GM06990 (cell line): ENCODE measurements at regions not wholly inside any gene's neighbourhood (a gene's known extent, or its start where the extent isn't known, plus 50 kb on each side); places are given as distances from the start of the nearest gene placed in this dataset.

Experiments
- DNase-seq: peaks from one replicate; pipeline ENCODE4 v3.0.0-alpha.2; 2011; ENCODE audit not compliant: insufficient read length; ENCODE audit errors: extremely low read depth
- H3K27me3 ChIP-seq: replicated peaks from 2 replicates; pipeline ENCODE4 v1.6.0; 2011; ENCODE audit warnings: low read length; ENCODE audit not compliant: control insufficient read depth, insufficient read depth
- H3K36me3 ChIP-seq: 2 replicates; pipeline ENCODE4 v1.5.1; 2011; ENCODE audit warnings: low read length; ENCODE audit not compliant: control insufficient read depth, insufficient read depth
- H3K4me3 ChIP-seq: replicated peaks from 2 replicates; pipeline ENCODE4 v1.5.1; 2011; ENCODE audit warnings: low read depth, mild to moderate bottlenecking, control low read depth, low read length
- TF ChIP-seq, protein P1 (sequence below): IDR thresholded peaks from 2 replicates; pipeline ENCODE4 v1.5.1; 2011; ENCODE audit warnings: low read length, control low read depth, mild to moderate bottlenecking, inconsistent platforms; ENCODE audit not compliant: insufficient read depth, poor library complexity, severe bottlenecking

GRCh38 chr1:96865731-96866685 is 144.4 kb downstream of the PTBP2 start:
- DNase-seq = no peak
- no peaks in the 10 kb centered on the region for H3K36me3 ChIP-seq
- no peak overlapping the region for H3K4me3 ChIP-seq
- TF ChIP-seq, protein P1, sequence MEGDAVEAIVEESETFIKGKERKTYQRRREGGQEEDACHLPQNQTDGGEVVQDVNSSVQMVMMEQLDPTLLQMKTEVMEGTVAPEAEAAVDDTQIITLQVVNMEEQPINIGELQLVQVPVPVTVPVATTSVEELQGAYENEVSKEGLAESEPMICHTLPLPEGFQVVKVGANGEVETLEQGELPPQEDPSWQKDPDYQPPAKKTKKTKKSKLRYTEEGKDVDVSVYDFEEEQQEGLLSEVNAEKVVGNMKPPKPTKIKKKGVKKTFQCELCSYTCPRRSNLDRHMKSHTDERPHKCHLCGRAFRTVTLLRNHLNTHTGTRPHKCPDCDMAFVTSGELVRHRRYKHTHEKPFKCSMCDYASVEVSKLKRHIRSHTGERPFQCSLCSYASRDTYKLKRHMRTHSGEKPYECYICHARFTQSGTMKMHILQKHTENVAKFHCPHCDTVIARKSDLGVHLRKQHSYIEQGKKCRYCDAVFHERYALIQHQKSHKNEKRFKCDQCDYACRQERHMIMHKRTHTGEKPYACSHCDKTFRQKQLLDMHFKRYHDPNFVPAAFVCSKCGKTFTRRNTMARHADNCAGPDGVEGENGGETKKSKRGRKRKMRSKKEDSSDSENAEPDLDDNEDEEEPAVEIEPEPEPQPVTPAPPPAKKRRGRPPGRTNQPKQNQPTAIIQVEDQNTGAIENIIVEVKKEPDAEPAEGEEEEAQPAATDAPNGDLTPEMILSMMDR = no peak
- H3K27me3 ChIP-seq = no peaks in the 10 kb centered on the region; the same call in 1 of the 2 replicates

DNA sequence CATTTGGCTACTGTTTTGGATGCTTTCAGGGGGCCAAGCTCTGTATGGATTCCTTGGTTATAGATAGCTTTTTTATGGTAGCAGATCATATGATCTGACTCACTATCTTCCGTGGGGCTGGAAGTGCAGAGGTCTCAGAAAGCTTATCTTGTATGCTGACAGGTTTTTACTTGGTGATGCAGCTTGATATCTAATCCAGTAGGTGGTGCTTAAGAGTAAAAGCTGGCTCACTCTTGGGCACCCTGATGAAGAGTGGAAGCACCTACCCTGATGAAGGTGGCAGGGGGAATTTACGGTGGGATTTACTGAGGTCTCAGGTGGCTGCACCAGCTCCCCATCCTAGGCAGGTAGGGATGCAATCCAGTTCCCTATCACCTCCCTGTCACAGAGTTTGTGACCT is 151.2 kb downstream of the PTBP2 start:
- Histone ChIP-seq H3K4me3 (no peak overlapping the region), H3K27me3 (no peaks in the 10 kb centered on the region), H3K36me3 (no peaks in the 10 kb centered on the region)
- DNase-seq = no peak
- TF ChIP-seq, protein P1 = no peak

DNA sequence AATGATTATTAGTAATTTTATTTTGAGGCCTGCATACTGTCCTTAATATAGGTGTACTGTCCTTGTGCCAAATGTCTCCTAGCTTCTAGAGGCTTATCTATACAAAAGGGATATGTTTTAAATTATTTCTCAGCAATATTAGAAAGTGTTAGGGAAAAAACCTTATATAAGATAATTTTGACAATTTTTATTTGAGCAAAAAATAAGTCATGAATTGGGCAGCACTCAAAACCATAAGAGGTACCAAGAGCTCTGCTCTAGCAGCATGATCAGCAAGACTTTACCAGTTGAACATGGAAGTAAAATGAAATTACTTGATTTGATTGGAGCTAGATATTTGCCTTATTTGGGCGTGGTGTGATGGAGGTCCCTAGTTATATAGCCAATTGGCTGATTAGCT is 157.1 kb downstream of the PTBP2 start:
- TF ChIP-seq, protein P1 = no peak
- Histone ChIP-seq H3K27me3 (no peaks in the 10 kb centered on the region), H3K36me3 (no peaks in the 10 kb centered on the region), H3K4me3 (no peak overlapping the region)
- no peak for DNase-seq

DNA sequence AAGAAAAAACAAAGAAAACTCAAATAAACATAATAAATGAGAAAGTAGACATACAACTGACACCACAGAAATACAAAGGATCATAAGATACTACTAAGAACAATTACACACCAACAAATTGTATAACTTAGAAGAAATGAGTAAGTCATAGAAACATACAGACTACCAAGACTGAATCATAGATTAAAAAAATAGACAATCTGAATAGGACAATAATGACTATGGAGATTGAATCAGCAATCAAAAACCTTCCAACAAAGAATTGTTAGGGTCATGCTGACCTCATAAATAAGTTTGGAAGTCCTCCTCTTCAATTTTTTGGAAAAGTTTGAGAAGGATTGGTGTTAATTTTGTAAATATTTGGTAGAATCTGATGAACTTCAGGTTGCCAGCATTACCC is 159.0 kb downstream of the PTBP2 start:
- Histone ChIP-seq H3K36me3 (no peaks in the 10 kb centered on the region), H3K4me3 (no peak overlapping the region), H3K27me3 (no peaks in the 10 kb centered on the region)
- no peak for DNase-seq
- TF ChIP-seq, protein P1 = no peak

DNA sequence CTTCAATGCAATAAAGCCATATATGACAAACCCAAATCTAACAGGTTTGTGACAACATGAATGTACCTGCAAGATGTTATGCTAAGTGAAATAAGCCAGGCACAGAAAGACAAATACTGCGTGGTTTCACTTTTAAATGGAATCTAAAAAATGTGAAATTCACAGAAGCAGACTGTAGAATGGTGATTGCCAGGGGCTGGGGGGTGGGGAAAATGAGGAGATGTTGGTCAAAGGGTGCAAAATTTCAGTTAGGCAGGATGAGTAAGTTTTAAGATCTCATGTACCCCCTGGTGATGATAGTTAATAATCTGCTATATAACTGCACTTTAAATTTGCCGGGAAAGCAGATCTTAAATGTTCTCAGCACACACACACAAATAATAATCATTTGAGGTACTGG is 160.5 kb downstream of the PTBP2 start:
- no peaks in the 10 kb centered on the region for H3K27me3 ChIP-seq
- H3K4me3 ChIP-seq = no peak overlapping the region
- DNase-seq = no peak
- TF ChIP-seq, protein P1 = no peak
- no peaks in the 10 kb centered on the region for H3K36me3 ChIP-seq
